CD14-positive monocyte (primary cell): ENCODE measurements at regions not wholly inside any gene's neighbourhood (a gene's known extent, or its start where the extent isn't known, plus 50 kb on each side); places are given as distances from the start of the nearest gene placed in this dataset.

Source experiments
- DNase-seq, 3 donors: peaks; one replicate each; pipeline ENCODE4 v3.0.0-alpha.2; 2011 to 2022
- H2AFZ ChIP-seq: 2 replicates; pipeline ENCODE4 v1.6.0; 2012; ENCODE audit warnings: mild to moderate bottlenecking, low read depth, low read length, inconsistent platforms; ENCODE audit not compliant: insufficient read depth, poor library complexity, severe bottlenecking
- H3K27ac ChIP-seq, 2 donors: 1 replicate in 1 of 2; 2 replicates in 1 of 2; pipeline ENCODE4 v1.5.1; 2012 to 2013; ENCODE audit warnings: low read length in 2 of 2, control low read depth in 1 of 2, inconsistent platforms in 1 of 2, low read depth in 1 of 2, mild to moderate bottlenecking in 1 of 2
- H3K27me3 ChIP-seq, 2 donors: one replicate each; pipeline versions ENCODE4 v1.6.0 to v1.6.1; 2011 to 2013; ENCODE audit warnings: low read length in 2 of 2; ENCODE audit not compliant: control insufficient read depth in 2 of 2, insufficient read depth in 2 of 2
- H3K36me3 ChIP-seq, 2 donors: replicated peaks in 1 of 2; 1 replicate in 1 of 2; 2 replicates in 1 of 2; pipeline versions ENCODE4 v1.5.1 to v1.6.1; 2012 to 2013; ENCODE audit warnings: low read length in 2 of 2, control low read depth in 1 of 2, inconsistent platforms in 1 of 2, mild to moderate bottlenecking in 1 of 2; ENCODE audit not compliant: insufficient read depth in 2 of 2, control insufficient read depth in 1 of 2
- H3K4me1 ChIP-seq, 2 donors: 1 replicate in 1 of 2; 2 replicates in 1 of 2; pipeline versions ENCODE4 v1.5.1 to v1.6.1; 2012 to 2013; ENCODE audit warnings: low read length in 2 of 2, control low read depth in 1 of 2, inconsistent platforms in 1 of 2, mild to moderate bottlenecking in 1 of 2, moderate library complexity in 1 of 2; ENCODE audit not compliant: insufficient read depth in 2 of 2, control insufficient read depth in 1 of 2
- H3K4me2 ChIP-seq: replicated peaks from 2 replicates; pipeline ENCODE3; 2012; ENCODE audit warnings: low read length, moderate library complexity, mild to moderate bottlenecking; ENCODE audit not compliant: poor library complexity, severe bottlenecking; ENCODE audit errors: extremely low read depth
- H3K4me3 ChIP-seq, 3 experiments: fragments of 200-600 bp in 1 of 3; sonication (generic) in 1 of 3; replicated peaks in 1 of 3; 1 replicate in 2 of 3; 2 replicates in 1 of 3; pipeline ENCODE4 v1.5.1; 2011 to 2013; ENCODE audit warnings: low read length in 3 of 3, mild to moderate bottlenecking in 3 of 3, control low read depth in 2 of 3, low read depth in 2 of 3, inconsistent platforms in 1 of 3, moderate library complexity in 1 of 3
- H3K79me2 ChIP-seq: 2 replicates; pipeline ENCODE4 v1.6.0; 2012; ENCODE audit warnings: mild to moderate bottlenecking, control low read depth, inconsistent platforms, low read length, moderate library complexity; ENCODE audit not compliant: insufficient read depth
- H3K9ac ChIP-seq: 2 replicates; pipeline ENCODE4 v1.6.0; 2017; ENCODE audit warnings: low read length, mild to moderate bottlenecking; ENCODE audit not compliant: insufficient read depth, poor library complexity, severe bottlenecking
- H3K9me3 ChIP-seq, 2 donors: replicated peaks in 1 of 2; 1 replicate in 1 of 2; 2 replicates in 1 of 2; pipeline versions ENCODE4 v1.5.1 to v1.6.1; 2012 to 2013; ENCODE audit warnings: low read length in 2 of 2, control low read depth in 1 of 2; ENCODE audit not compliant: control insufficient read depth in 1 of 2, insufficient read depth in 1 of 2
- H4K20me1 ChIP-seq: 2 replicates; pipeline ENCODE4 v1.6.0; 2012; ENCODE audit warnings: mild to moderate bottlenecking, low read length, control low read depth, moderate library complexity; ENCODE audit not compliant: insufficient read depth
- H3K27ac Mint-ChIP-seq, 7 donors: one replicate each; pipeline ENCODE4 v1.8.0; 2020; ENCODE audit warnings: mild to moderate bottlenecking in 7 of 7, mixed read lengths in 7 of 7, moderate library complexity in 6 of 7, inconsistent platforms in 2 of 7
- H3K27me3 Mint-ChIP-seq, 3 donors: one replicate each; pipeline ENCODE4 v1.8.0; 2021 to 2022; ENCODE audit warnings: low read depth in 3 of 3, mild to moderate bottlenecking in 3 of 3, mixed read lengths in 3 of 3, moderate library complexity in 3 of 3, inconsistent platforms in 1 of 3
- H3K36me3 Mint-ChIP-seq, 2 donors: one replicate each; pipeline ENCODE4 v1.8.0; 2020; ENCODE audit warnings: mixed read lengths in 2 of 2, inconsistent platforms in 1 of 2, mild to moderate bottlenecking in 1 of 2
- H3K4me1 Mint-ChIP-seq: one replicate; pipeline ENCODE4 v1.8.0; 2020; ENCODE audit warnings: mild to moderate bottlenecking, mixed read lengths
- H3K4me3 Mint-ChIP-seq, 2 donors: one replicate each; pipeline ENCODE4 v1.8.0; 2020; ENCODE audit warnings: mild to moderate bottlenecking in 2 of 2, mixed read lengths in 2 of 2, moderate library complexity in 1 of 2
- H3K9me3 Mint-ChIP-seq, 7 donors: one replicate each; pipeline ENCODE4 v1.8.0; 2020 to 2022; ENCODE audit warnings: mixed read lengths in 7 of 7, mild to moderate bottlenecking in 6 of 7, moderate library complexity in 6 of 7, inconsistent platforms in 2 of 7
- CTCF ChIP-seq: fragments of 200-600 bp; IDR thresholded peaks from one replicate; pipeline ENCODE4 v1.8.0; 2022; ENCODE audit warnings: antibody characterized with exemption, mild to moderate bottlenecking
- WGBS: methylation state at CpG from one replicate; pipeline ENCODE4 v1.1.5; 2013; ENCODE audit warnings: missing lambda C conversion rate; ENCODE audit not compliant: insufficient coverage; 5-methylcytosine and 5-hydroxymethylcytosine counted together
- intact Hi-C, 2 donors: fragments of 100-400 bp; cut with micrococcal nuclease; formaldehyde crosslinking; loops; one replicate each; pipeline versions ENCODE4 v1.15.0 to v1.15.1; 2023

- Histone ChIP-seq H3K36me3 (no peaks in the 10 kb centered on the region), H3K9ac (no peak overlapping the region), H3K79me2 (no peaks in the 10 kb centered on the region), H3K9me3 (no peaks in the 10 kb centered on the region), H3K4me2 (no peak overlapping the region), H3K4me1 (no peaks in the 10 kb centered on the region), H3K4me3 (no peak overlapping the region), H3K27ac (no peak overlapping the region), H3K27me3 (no peaks in the 10 kb centered on the region), H4K20me1 (no peaks in the 10 kb centered on the region), H2AFZ (no peak overlapping the region)
- TF ChIP-seq CTCF, result no peak
- peaks cover 0 to 3% (median 0%) of the 10 kb centered on the region in 7 donors for H3K9me3 Mint-ChIP-seq
- intact Hi-C loops, result no loop called here
- H3K27me3 Mint-ChIP-seq, result peaks cover 0 to 2% (median 0%) of the 10 kb centered on the region in 3 donors
- no peak overlapping the region for H3K27ac Mint-ChIP-seq
- no peak for DNase-seq
- no peak overlapping the region for H3K4me3 Mint-ChIP-seq
- H3K36me3 Mint-ChIP-seq, result no peaks in the 10 kb centered on the region
- H3K4me1 Mint-ChIP-seq, result no peaks in the 10 kb centered on the region
Observed at GRCh38 chr5:28788954-28789353, 1750.6 kb upstream of the CDH9 start.

- Mint-ChIP-seq H3K27ac (no peak overlapping the region), H3K4me3 (no peak overlapping the region), H3K36me3 (no peaks in the 10 kb centered on the region), H3K4me1 (no peaks in the 10 kb centered on the region), H3K27me3 (no peaks in the 10 kb centered on the region), H3K9me3 (peaks cover 0 to 2% (median 0%) of the 10 kb centered on the region in 7 donors)
- Histone ChIP-seq H3K36me3 (no peaks in the 10 kb centered on the region), H3K79me2 (no peaks in the 10 kb centered on the region), H3K27ac (no peak overlapping the region), H4K20me1 (no peaks in the 10 kb centered on the region), H3K9me3 (peaks cover 0 to 4% of the 10 kb centered on the region in 2 donors), H2AFZ (no peak overlapping the region), H3K4me3 (no peak overlapping the region), H3K27me3 (no peaks in the 10 kb centered on the region), H3K9ac (no peak overlapping the region), H3K4me2 (no peak overlapping the region), H3K4me1 (no peaks in the 10 kb centered on the region)
- peak; percentile 17 for TF ChIP-seq CTCF
- intact Hi-C loops, result no loop called here
- DNase-seq, result no peak
- no CpG with 5 or more reads among the region's 1 CpG for WGBS
Observed at GRCh38 chr5:28780083-28780692, 1741.8 kb upstream of the CDH9 start.
